ENCODE measurements at regions not wholly inside any gene's neighbourhood (a gene's known extent, or its start where the extent isn't known, plus 50 kb on each side); places are given as distances from the start of the nearest gene placed in this dataset.

- TF ChIP-seq CTCF (IDR thresholded peaks at IDR 0.05; ENCODE audit: low read length) (no peak), EZH2 (optimal IDR thresholded peaks at IDR 0.05; ENCODE audit: low read depth, low read length) (no peak), EZH2phosphoT487 (IDR thresholded peaks at IDR 0.05; ENCODE audit: low read length) (no peak)
These were observed 203.6 kb upstream of the CHORDC1 start for GRCh38 chr11:90426442-90426841.
